Activated T-cell treated with anti-CD3 and anti-CD28 coated beads, Interleukin-2, amount 50 U/mL, for 24 hours (primary cell): ENCODE measurements at regions not wholly inside any gene's neighbourhood (a gene's known extent, or its start where the extent isn't known, plus 50 kb on each side); places are given as distances from the start of the nearest gene placed in this dataset.
"Not testable (repeated sequence)": the region's sequence is repeated elsewhere in the genome, so short reads cannot be mapped to it uniquely, and the experiment has no call there.

Experiments
- DNase-seq: peaks from one replicate; pipeline ENCODE4 v3.0.0-alpha.2; 2020
- H3K27ac Mint-ChIP-seq: 2 replicates; pipeline ENCODE4 v1.8.0; 2020; ENCODE audit warnings: mild to moderate bottlenecking, mixed read lengths
- H3K27me3 Mint-ChIP-seq: 2 replicates; pipeline ENCODE4 v1.8.0; 2020; ENCODE audit warnings: mixed read lengths
- H3K36me3 Mint-ChIP-seq: 2 replicates; pipeline ENCODE4 v1.8.0; 2020; ENCODE audit warnings: low read depth, mixed read lengths
- H3K4me1 Mint-ChIP-seq: 2 replicates; pipeline ENCODE4 v1.8.0; 2020; ENCODE audit warnings: low read depth, mixed read lengths
- H3K4me3 Mint-ChIP-seq: 2 replicates; pipeline ENCODE4 v1.8.0; 2020; ENCODE audit warnings: mild to moderate bottlenecking, moderate library complexity, mixed read lengths
- H3K9me3 Mint-ChIP-seq: 2 replicates; pipeline ENCODE4 v1.8.0; 2020; ENCODE audit warnings: mixed read lengths

GRCh38 chr7:24171951-24172350 is 112.0 kb upstream of the NPY start:
- not testable (repeated sequence) for DNase-seq, H3K27me3 Mint-ChIP-seq, H3K4me1 Mint-ChIP-seq, H3K27ac Mint-ChIP-seq, H3K36me3 Mint-ChIP-seq, H3K4me3 Mint-ChIP-seq, H3K9me3 Mint-ChIP-seq

GRCh38 chr7:24172856-24173255 is 111.1 kb upstream of the NPY start:
- no peaks in the 10 kb centered on the region for H3K9me3 Mint-ChIP-seq
- H3K27ac Mint-ChIP-seq: no peak overlapping the region
- DNase-seq: no peak
- no peak overlapping the region for H3K4me3 Mint-ChIP-seq
- no peaks in the 10 kb centered on the region for H3K4me1 Mint-ChIP-seq
- H3K27me3 Mint-ChIP-seq: no peaks in the 10 kb centered on the region
- H3K36me3 Mint-ChIP-seq: no peaks in the 10 kb centered on the region

- Mint-ChIP-seq H3K27ac (no peak overlapping the region), H3K9me3 (no peaks in the 10 kb centered on the region), H3K27me3 (peaks cover 5% of the 10 kb centered on the region), H3K4me3 (no peak overlapping the region), H3K36me3 (no peaks in the 10 kb centered on the region), H3K4me1 (no peaks in the 10 kb centered on the region)
- no peak for DNase-seq
These were observed 108.4 kb upstream of the NPY start for GRCh38 chr7:24175603-24176002.

- Mint-ChIP-seq H3K4me3 (no peak overlapping the region), H3K36me3 (no peaks in the 10 kb centered on the region), H3K27me3 (peaks cover 5% of the 10 kb centered on the region), H3K4me1 (no peaks in the 10 kb centered on the region), H3K9me3 (no peaks in the 10 kb centered on the region), H3K27ac (no peak overlapping the region)
- no peak for DNase-seq
These were observed 105.0 kb upstream of the NPY start for GRCh38 chr7:24178811-24179570.

- DNase-seq: no peak
- peaks cover 27% of the 10 kb centered on the region for H3K27me3 Mint-ChIP-seq
- no peak overlapping the region for H3K27ac Mint-ChIP-seq
- H3K36me3 Mint-ChIP-seq: no peaks in the 10 kb centered on the region
- H3K9me3 Mint-ChIP-seq: no peaks in the 10 kb centered on the region
- H3K4me1 Mint-ChIP-seq: no peaks in the 10 kb centered on the region
- H3K4me3 Mint-ChIP-seq: no peak overlapping the region
These were observed 92.6 kb upstream of the NPY start for GRCh38 chr7:24191362-24191761.

- Mint-ChIP-seq H3K9me3 (no peaks in the 10 kb centered on the region), H3K36me3 (no peaks in the 10 kb centered on the region), H3K4me1 (no peaks in the 10 kb centered on the region), H3K27me3 (peaks cover 26% of the 10 kb centered on the region), H3K4me3 (no peak overlapping the region), H3K27ac (no peak overlapping the region)
- DNase-seq: no peak
These were observed 91.9 kb upstream of the NPY start for GRCh38 chr7:24192053-24192452.

GRCh38 chr7:24192691-24193090 is 91.3 kb upstream of the NPY start:
- H3K27ac Mint-ChIP-seq: no peak overlapping the region
- no peaks in the 10 kb centered on the region for H3K9me3 Mint-ChIP-seq
- no peaks in the 10 kb centered on the region for H3K36me3 Mint-ChIP-seq
- H3K27me3 Mint-ChIP-seq: peaks cover 20% of the 10 kb centered on the region
- DNase-seq: no peak
- no peak overlapping the region for H3K4me3 Mint-ChIP-seq
- H3K4me1 Mint-ChIP-seq: no peaks in the 10 kb centered on the region

GRCh38 chr7:24197852-24198251 is 86.1 kb upstream of the NPY start:
- no peak for DNase-seq
- Mint-ChIP-seq H3K27me3 (peaks cover 3% of the 10 kb centered on the region), H3K9me3 (no peaks in the 10 kb centered on the region), H3K36me3 (no peaks in the 10 kb centered on the region), H3K27ac (no peak overlapping the region), H3K4me1 (peaks cover 22% of the 10 kb centered on the region), H3K4me3 (no peak overlapping the region)

GRCh38 chr7:24199978-24200377 is 84.0 kb upstream of the NPY start:
- no peaks in the 10 kb centered on the region for H3K36me3 Mint-ChIP-seq
- H3K27ac Mint-ChIP-seq: no peak overlapping the region
- DNase-seq: no peak
- H3K4me1 Mint-ChIP-seq: peaks cover 25% of the 10 kb centered on the region
- no peak overlapping the region for H3K4me3 Mint-ChIP-seq
- no peaks in the 10 kb centered on the region for H3K27me3 Mint-ChIP-seq
- H3K9me3 Mint-ChIP-seq: no peaks in the 10 kb centered on the region

GRCh38 chr7:24200407-24200966 is 83.5 kb upstream of the NPY start:
- Mint-ChIP-seq H3K9me3 (no peaks in the 10 kb centered on the region), H3K4me1 (peaks cover 25% of the 10 kb centered on the region), H3K27ac (no peak overlapping the region), H3K27me3 (no peaks in the 10 kb centered on the region), H3K4me3 (no peak overlapping the region), H3K36me3 (no peaks in the 10 kb centered on the region)
- no peak for DNase-seq

GRCh38 chr7:24201226-24201625 is 82.8 kb upstream of the NPY start:
- no peak for DNase-seq
- Mint-ChIP-seq H3K9me3 (no peaks in the 10 kb centered on the region), H3K4me3 (no peak overlapping the region), H3K4me1 (peaks cover 25% of the 10 kb centered on the region), H3K36me3 (no peaks in the 10 kb centered on the region), H3K27me3 (no peaks in the 10 kb centered on the region), H3K27ac (no peak overlapping the region)

- no peak for DNase-seq
- H3K36me3 Mint-ChIP-seq: no peaks in the 10 kb centered on the region
- H3K27ac Mint-ChIP-seq: no peak overlapping the region
These were observed 71.9 kb upstream of the NPY start for GRCh38 chr7:24212073-24212472.

GRCh38 chr7:24213311-24213710 is 70.7 kb upstream of the NPY start:
- H3K9me3 Mint-ChIP-seq: no peaks in the 10 kb centered on the region
- H3K27me3 Mint-ChIP-seq: no peaks in the 10 kb centered on the region
- H3K27ac Mint-ChIP-seq: no peak overlapping the region
- H3K36me3 Mint-ChIP-seq: no peaks in the 10 kb centered on the region
- H3K4me3 Mint-ChIP-seq: no peak overlapping the region
- no peaks in the 10 kb centered on the region for H3K4me1 Mint-ChIP-seq
- no peak for DNase-seq

More at GRCh38 chr7:24212073-24212472, 71.9 kb upstream of the NPY start:
- Mint-ChIP-seq H3K9me3 (no peaks in the 10 kb centered on the region), H3K27me3 (no peaks in the 10 kb centered on the region), H3K4me3 (no peak overlapping the region), H3K4me1 (no peaks in the 10 kb centered on the region)

GRCh38 chr7:24214670-24215069 is 69.3 kb upstream of the NPY start:
- no peaks in the 10 kb centered on the region for H3K9me3 Mint-ChIP-seq
- no peak overlapping the region for H3K27ac Mint-ChIP-seq
- no peak for DNase-seq
- no peaks in the 10 kb centered on the region for H3K27me3 Mint-ChIP-seq
- H3K4me1 Mint-ChIP-seq: no peaks in the 10 kb centered on the region
- H3K36me3 Mint-ChIP-seq: no peaks in the 10 kb centered on the region
- no peak overlapping the region for H3K4me3 Mint-ChIP-seq

- H3K9me3 Mint-ChIP-seq: no peaks in the 10 kb centered on the region
- no peak for DNase-seq
- H3K27me3 Mint-ChIP-seq: no peaks in the 10 kb centered on the region
- no peaks in the 10 kb centered on the region for H3K4me1 Mint-ChIP-seq
- no peak overlapping the region for H3K4me3 Mint-ChIP-seq
- no peaks in the 10 kb centered on the region for H3K36me3 Mint-ChIP-seq
- no peak overlapping the region for H3K27ac Mint-ChIP-seq
These were observed 67.3 kb upstream of the NPY start for GRCh38 chr7:24216576-24217125.
